ENCODE measurements at regions not wholly inside any gene's neighbourhood (a gene's known extent, or its start where the extent isn't known, plus 50 kb on each side); places are given as distances from the start of the nearest gene placed in this dataset.

- TF ChIP-seq GATA3 (IDR thresholded peaks at IDR 0.05; ENCODE audit: low read depth, low read length) (no peak), GATA2 (IDR thresholded peaks at IDR 0.05; ENCODE audit: low read depth, low read length) (no peak)
Observed at GRCh38 chrX:131816551-131817136, 206.5 kb upstream of the STK26 start.

- TF ChIP-seq GATA3 (IDR thresholded peaks at IDR 0.05; ENCODE audit: low read depth, low read length) (no peak), GATA2 (IDR thresholded peaks at IDR 0.05; ENCODE audit: low read depth, low read length) (no peak)
Observed at GRCh38 chrX:131818297-131818936, 204.7 kb upstream of the STK26 start.

- TF ChIP-seq GATA2 (IDR thresholded peaks at IDR 0.05; ENCODE audit: low read depth, low read length) (no peak), GATA3 (IDR thresholded peaks at IDR 0.05; ENCODE audit: low read depth, low read length) (no peak)
Observed at GRCh38 chrX:131821945-131822622, 201.0 kb upstream of the STK26 start.

GRCh38 chrX:131826572-131826971 is 196.5 kb upstream of the STK26 start:
- no peak for TF ChIP-seq GATA2 (IDR thresholded peaks at IDR 0.05; ENCODE audit: low read depth, low read length)
- no peak for TF ChIP-seq GATA3 (IDR thresholded peaks at IDR 0.05; ENCODE audit: low read depth, low read length)

GRCh38 chrX:131827935-131828334 is 195.2 kb upstream of the STK26 start:
- no peak for TF ChIP-seq GATA2 (IDR thresholded peaks at IDR 0.05; ENCODE audit: low read depth, low read length)
- no peak for TF ChIP-seq GATA3 (IDR thresholded peaks at IDR 0.05; ENCODE audit: low read depth, low read length)

- TF ChIP-seq GATA2 (IDR thresholded peaks at IDR 0.05; ENCODE audit: low read depth, low read length) (no peak), GATA3 (IDR thresholded peaks at IDR 0.05; ENCODE audit: low read depth, low read length) (no peak)
Observed at GRCh38 chrX:131828482-131828881, 194.6 kb upstream of the STK26 start.

GRCh38 chrX:131830400-131831184 is 192.5 kb upstream of the STK26 start:
- no peak for TF ChIP-seq GATA3 (IDR thresholded peaks at IDR 0.05; ENCODE audit: low read depth, low read length)
- TF ChIP-seq GATA2 (IDR thresholded peaks at IDR 0.05; ENCODE audit: low read depth, low read length) = no peak

GRCh38 chrX:131831185-131831520 is 191.9 kb upstream of the STK26 start:
- TF ChIP-seq GATA3 (IDR thresholded peaks at IDR 0.05; ENCODE audit: low read depth, low read length) (no peak), GATA2 (IDR thresholded peaks at IDR 0.05; ENCODE audit: low read depth, low read length) (no peak)

GRCh38 chrX:131836161-131836560 is 186.9 kb upstream of the STK26 start:
- no peak for TF ChIP-seq GATA3 (IDR thresholded peaks at IDR 0.05; ENCODE audit: low read depth, low read length)
- TF ChIP-seq GATA2 (IDR thresholded peaks at IDR 0.05; ENCODE audit: low read depth, low read length) = no peak

GRCh38 chrX:131837325-131837724 is 185.8 kb upstream of the STK26 start:
- no peak for TF ChIP-seq GATA2 (IDR thresholded peaks at IDR 0.05; ENCODE audit: low read depth, low read length)
- no peak for TF ChIP-seq GATA3 (IDR thresholded peaks at IDR 0.05; ENCODE audit: low read depth, low read length)

- no peak for TF ChIP-seq GATA2 (IDR thresholded peaks at IDR 0.05; ENCODE audit: low read depth, low read length)
- TF ChIP-seq GATA3 (IDR thresholded peaks at IDR 0.05; ENCODE audit: low read depth, low read length) = no peak
Observed at GRCh38 chrX:131840799-131841495, 182.2 kb upstream of the STK26 start.

GRCh38 chrX:131841496-131842437 is 181.3 kb upstream of the STK26 start:
- no peak for TF ChIP-seq GATA3 (IDR thresholded peaks at IDR 0.05; ENCODE audit: low read depth, low read length)
- no peak for TF ChIP-seq GATA2 (IDR thresholded peaks at IDR 0.05; ENCODE audit: low read depth, low read length)

GRCh38 chrX:131843987-131844386 is 179.1 kb upstream of the STK26 start:
- TF ChIP-seq GATA2 (IDR thresholded peaks at IDR 0.05; ENCODE audit: low read depth, low read length) (no peak), GATA3 (IDR thresholded peaks at IDR 0.05; ENCODE audit: low read depth, low read length) (no peak)
